Endothelial cell (in vitro differentiated cells): ENCODE measurements at regions not wholly inside any gene's neighbourhood (a gene's known extent, or its start where the extent isn't known, plus 50 kb on each side); places are given as distances from the start of the nearest gene placed in this dataset.

Experiments
- DNase-seq: peaks from one replicate; pipeline ENCODE4 v3.0.0; 2021; ENCODE audit warnings: low spot score
- H3K27ac Mint-ChIP-seq: one replicate; pipeline ENCODE4 v1.8.0; 2021; ENCODE audit warnings: mixed read lengths, inconsistent platforms; ENCODE audit not compliant: unreplicated experiment
- H3K27me3 Mint-ChIP-seq: one replicate; pipeline ENCODE4 v1.8.0; 2021; ENCODE audit warnings: mild to moderate bottlenecking, moderate library complexity, mixed read lengths, inconsistent platforms; ENCODE audit not compliant: unreplicated experiment
- H3K36me3 Mint-ChIP-seq: one replicate; pipeline ENCODE4 v1.8.0; 2021; ENCODE audit warnings: mild to moderate bottlenecking, low read depth, mixed read lengths, inconsistent platforms; ENCODE audit not compliant: unreplicated experiment
- H3K4me1 Mint-ChIP-seq: one replicate; pipeline ENCODE4 v1.8.0; 2021; ENCODE audit warnings: mild to moderate bottlenecking, mixed read lengths, inconsistent platforms; ENCODE audit not compliant: unreplicated experiment
- H3K4me3 Mint-ChIP-seq: one replicate; pipeline ENCODE4 v1.8.0; 2021; ENCODE audit warnings: mild to moderate bottlenecking, mixed read lengths, inconsistent platforms; ENCODE audit not compliant: unreplicated experiment
- H3K9me3 Mint-ChIP-seq: one replicate; pipeline ENCODE4 v1.8.0; 2021; ENCODE audit warnings: mixed read lengths, inconsistent platforms; ENCODE audit not compliant: unreplicated experiment
- CTCF ChIP-seq: fragments of 200-600 bp; sonication (generic); IDR thresholded peaks from one replicate; pipeline ENCODE4 v1.5.0; 2021; ENCODE audit warnings: antibody characterized with exemption; ENCODE audit not compliant: unreplicated experiment

- H3K9me3 Mint-ChIP-seq = no peaks in the 10 kb centered on the region
- H3K4me3 Mint-ChIP-seq = no peak overlapping the region
- peaks cover 4% of the 10 kb centered on the region for H3K27me3 Mint-ChIP-seq
- H3K27ac Mint-ChIP-seq = no peak overlapping the region
- no peak for DNase-seq
- no peaks in the 10 kb centered on the region for H3K36me3 Mint-ChIP-seq
- peaks cover 6% of the 10 kb centered on the region for H3K4me1 Mint-ChIP-seq
- TF ChIP-seq CTCF = no peak
Observed at GRCh38 chr9:27985714-27986113, 412.4 kb upstream of the C9orf72 start.

- Mint-ChIP-seq H3K27ac (no peak overlapping the region), H3K27me3 (peaks cover 4% of the 10 kb centered on the region), H3K36me3 (no peaks in the 10 kb centered on the region), H3K9me3 (no peaks in the 10 kb centered on the region), H3K4me1 (peaks cover 6% of the 10 kb centered on the region), H3K4me3 (no peak overlapping the region)
- no peak for DNase-seq
- no peak for TF ChIP-seq CTCF
Observed at GRCh38 chr9:27990524-27990923, 417.2 kb upstream of the C9orf72 start.

GRCh38 chr9:27991221-27991620 is 417.9 kb upstream of the C9orf72 start:
- TF ChIP-seq CTCF = no peak
- Mint-ChIP-seq H3K4me3 (no peak overlapping the region), H3K27me3 (peaks cover 4% of the 10 kb centered on the region), H3K9me3 (no peaks in the 10 kb centered on the region), H3K36me3 (no peaks in the 10 kb centered on the region), H3K4me1 (peaks cover 2% of the 10 kb centered on the region), H3K27ac (no peak overlapping the region)
- no peak for DNase-seq

GRCh38 chr9:28001096-28001495 is 427.8 kb upstream of the C9orf72 start:
- Mint-ChIP-seq H3K36me3 (no peaks in the 10 kb centered on the region), H3K27ac (no peak overlapping the region), H3K4me1 (peaks cover 27% of the 10 kb centered on the region), H3K9me3 (no peaks in the 10 kb centered on the region), H3K4me3 (no peak overlapping the region), H3K27me3 (peaks cover 3% of the 10 kb centered on the region)
- DNase-seq = no peak
- TF ChIP-seq CTCF = no peak

GRCh38 chr9:28004900-28005299 is 431.6 kb upstream of the C9orf72 start:
- Mint-ChIP-seq H3K9me3 (no peaks in the 10 kb centered on the region), H3K4me1 (peaks cover 37% of the 10 kb centered on the region), H3K27me3 (peaks cover 2% of the 10 kb centered on the region), H3K4me3 (no peak overlapping the region), H3K36me3 (no peaks in the 10 kb centered on the region), H3K27ac (peak overlapping the region; percentile 88)
- no peak for TF ChIP-seq CTCF
- peak; percentile 13 for DNase-seq
